ENCODE measurements at regions not wholly inside any gene's neighbourhood (a gene's known extent, or its start where the extent isn't known, plus 50 kb on each side); places are given as distances from the start of the nearest gene placed in this dataset.

DNA sequence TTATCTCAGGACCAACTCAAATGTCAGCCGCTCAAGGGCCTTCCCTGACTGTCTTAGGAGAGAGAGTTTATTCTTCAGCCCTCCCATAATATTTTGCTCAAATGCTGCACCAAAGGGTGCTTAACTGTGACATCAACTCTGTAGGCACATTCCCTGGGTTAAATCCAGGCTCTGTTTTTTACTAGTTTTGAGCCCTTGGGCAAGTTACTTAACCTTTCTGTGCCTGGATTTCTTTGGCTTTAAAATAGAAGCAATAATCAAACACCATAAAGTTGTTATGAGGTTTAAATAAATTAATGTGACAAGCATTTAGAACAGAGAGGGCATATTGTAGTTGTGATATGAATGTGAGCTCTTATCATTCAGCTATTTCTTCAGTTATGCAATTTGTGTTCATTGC is 54.2 kb upstream of the LIMCH1 start:
- ATAC-seq: no peak
- TF ChIP-seq ISL1 (CRISPR knock-in tag; IDR thresholded peaks at IDR 0.05) (no peak), ARNTL (CRISPR knock-in tag; IDR thresholded peaks at IDR 0.05; ENCODE audit: borderline replicate concordance, low read depth) (no peak), BACH2 (CRISPR knock-in tag; IDR thresholded peaks at IDR 0.05; ENCODE audit: borderline replicate concordance) (no peak), GLIS3 (CRISPR knock-in tag; IDR thresholded peaks at IDR 0.05) (no peak), ZNF70 (CRISPR knock-in tag; IDR thresholded peaks at IDR 0.05) (no peak), ZNF565 (CRISPR knock-in tag; conservative IDR thresholded peaks at IDR 0.05; ENCODE audit: low read depth) (no peak), ESRRG (CRISPR knock-in tag; IDR thresholded peaks at IDR 0.05) (no peak), OSR1 (CRISPR knock-in tag; IDR thresholded peaks at IDR 0.05) (no peak), TOX (CRISPR knock-in tag; IDR thresholded peaks at IDR 0.05; ENCODE audit: borderline replicate concordance) (no peak), RARB (CRISPR knock-in tag; IDR thresholded peaks at IDR 0.05) (no peak), ZFP30 (CRISPR knock-in tag; IDR thresholded peaks at IDR 0.05) (no peak)
- TF ChIP-seq, protein P1, sequence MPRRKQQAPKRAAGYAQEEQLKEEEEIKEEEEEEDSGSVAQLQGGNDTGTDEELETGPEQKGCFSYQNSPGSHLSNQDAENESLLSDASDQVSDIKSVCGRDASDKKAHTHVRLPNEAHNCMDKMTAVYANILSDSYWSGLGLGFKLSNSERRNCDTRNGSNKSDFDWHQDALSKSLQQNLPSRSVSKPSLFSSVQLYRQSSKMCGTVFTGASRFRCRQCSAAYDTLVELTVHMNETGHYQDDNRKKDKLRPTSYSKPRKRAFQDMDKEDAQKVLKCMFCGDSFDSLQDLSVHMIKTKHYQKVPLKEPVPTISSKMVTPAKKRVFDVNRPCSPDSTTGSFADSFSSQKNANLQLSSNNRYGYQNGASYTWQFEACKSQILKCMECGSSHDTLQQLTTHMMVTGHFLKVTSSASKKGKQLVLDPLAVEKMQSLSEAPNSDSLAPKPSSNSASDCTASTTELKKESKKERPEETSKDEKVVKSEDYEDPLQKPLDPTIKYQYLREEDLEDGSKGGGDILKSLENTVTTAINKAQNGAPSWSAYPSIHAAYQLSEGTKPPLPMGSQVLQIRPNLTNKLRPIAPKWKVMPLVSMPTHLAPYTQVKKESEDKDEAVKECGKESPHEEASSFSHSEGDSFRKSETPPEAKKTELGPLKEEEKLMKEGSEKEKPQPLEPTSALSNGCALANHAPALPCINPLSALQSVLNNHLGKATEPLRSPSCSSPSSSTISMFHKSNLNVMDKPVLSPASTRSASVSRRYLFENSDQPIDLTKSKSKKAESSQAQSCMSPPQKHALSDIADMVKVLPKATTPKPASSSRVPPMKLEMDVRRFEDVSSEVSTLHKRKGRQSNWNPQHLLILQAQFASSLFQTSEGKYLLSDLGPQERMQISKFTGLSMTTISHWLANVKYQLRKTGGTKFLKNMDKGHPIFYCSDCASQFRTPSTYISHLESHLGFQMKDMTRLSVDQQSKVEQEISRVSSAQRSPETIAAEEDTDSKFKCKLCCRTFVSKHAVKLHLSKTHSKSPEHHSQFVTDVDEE (CRISPR knock-in tag; IDR thresholded peaks at IDR 0.05): no peak
- TF ChIP-seq, protein P2, sequence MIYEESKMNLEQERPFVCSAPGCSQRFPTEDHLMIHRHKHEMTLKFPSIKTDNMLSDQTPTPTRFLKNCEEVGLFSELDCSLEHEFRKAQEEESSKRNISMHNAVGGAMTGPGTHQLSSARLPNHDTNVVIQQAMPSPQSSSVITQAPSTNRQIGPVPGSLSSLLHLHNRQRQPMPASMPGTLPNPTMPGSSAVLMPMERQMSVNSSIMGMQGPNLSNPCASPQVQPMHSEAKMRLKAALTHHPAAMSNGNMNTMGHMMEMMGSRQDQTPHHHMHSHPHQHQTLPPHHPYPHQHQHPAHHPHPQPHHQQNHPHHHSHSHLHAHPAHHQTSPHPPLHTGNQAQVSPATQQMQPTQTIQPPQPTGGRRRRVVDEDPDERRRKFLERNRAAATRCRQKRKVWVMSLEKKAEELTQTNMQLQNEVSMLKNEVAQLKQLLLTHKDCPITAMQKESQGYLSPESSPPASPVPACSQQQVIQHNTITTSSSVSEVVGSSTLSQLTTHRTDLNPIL (CRISPR knock-in tag; IDR thresholded peaks at IDR 0.05; ENCODE audit: low read depth): no peak
- TF ChIP-seq, protein P3, sequence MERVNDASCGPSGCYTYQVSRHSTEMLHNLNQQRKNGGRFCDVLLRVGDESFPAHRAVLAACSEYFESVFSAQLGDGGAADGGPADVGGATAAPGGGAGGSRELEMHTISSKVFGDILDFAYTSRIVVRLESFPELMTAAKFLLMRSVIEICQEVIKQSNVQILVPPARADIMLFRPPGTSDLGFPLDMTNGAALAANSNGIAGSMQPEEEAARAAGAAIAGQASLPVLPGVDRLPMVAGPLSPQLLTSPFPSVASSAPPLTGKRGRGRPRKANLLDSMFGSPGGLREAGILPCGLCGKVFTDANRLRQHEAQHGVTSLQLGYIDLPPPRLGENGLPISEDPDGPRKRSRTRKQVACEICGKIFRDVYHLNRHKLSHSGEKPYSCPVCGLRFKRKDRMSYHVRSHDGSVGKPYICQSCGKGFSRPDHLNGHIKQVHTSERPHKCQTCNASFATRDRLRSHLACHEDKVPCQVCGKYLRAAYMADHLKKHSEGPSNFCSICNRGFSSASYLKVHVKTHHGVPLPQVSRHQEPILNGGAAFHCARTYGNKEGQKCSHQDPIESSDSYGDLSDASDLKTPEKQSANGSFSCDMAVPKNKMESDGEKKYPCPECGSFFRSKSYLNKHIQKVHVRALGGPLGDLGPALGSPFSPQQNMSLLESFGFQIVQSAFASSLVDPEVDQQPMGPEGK (CRISPR knock-in tag; IDR thresholded peaks at IDR 0.05; ENCODE audit: borderline replicate concordance): no peak

DNA sequence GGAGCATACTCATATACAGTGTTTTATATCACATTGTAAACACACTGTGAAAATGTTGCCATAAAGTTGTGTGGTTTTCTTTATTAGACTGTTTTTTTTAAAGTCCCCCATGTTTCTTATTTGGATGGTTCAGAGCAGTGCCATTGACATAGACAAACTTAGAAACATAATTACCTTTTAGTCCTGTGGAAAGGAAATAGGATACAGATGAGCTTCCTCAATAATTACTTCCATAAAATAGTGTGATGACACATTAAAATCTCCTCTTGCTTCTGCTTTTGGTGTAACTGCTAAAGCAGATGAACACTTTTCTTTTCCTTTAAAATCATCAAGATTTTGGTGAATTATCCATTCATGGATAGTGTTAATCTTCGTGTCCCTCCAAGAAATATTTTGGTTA is 52.9 kb upstream of the LIMCH1 start:
- ATAC-seq: no peak
- TF ChIP-seq, protein P4, sequence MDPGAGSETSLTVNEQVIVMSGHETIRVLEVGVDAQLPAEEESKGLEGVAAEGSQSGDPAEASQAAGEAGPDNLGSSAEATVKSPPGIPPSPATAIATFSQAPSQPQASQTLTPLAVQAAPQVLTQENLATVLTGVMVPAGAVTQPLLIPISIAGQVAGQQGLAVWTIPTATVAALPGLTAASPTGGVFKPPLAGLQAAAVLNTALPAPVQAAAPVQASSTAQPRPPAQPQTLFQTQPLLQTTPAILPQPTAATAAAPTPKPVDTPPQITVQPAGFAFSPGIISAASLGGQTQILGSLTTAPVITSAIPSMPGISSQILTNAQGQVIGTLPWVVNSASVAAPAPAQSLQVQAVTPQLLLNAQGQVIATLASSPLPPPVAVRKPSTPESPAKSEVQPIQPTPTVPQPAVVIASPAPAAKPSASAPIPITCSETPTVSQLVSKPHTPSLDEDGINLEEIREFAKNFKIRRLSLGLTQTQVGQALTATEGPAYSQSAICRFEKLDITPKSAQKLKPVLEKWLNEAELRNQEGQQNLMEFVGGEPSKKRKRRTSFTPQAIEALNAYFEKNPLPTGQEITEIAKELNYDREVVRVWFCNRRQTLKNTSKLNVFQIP (CRISPR knock-in tag; IDR thresholded peaks at IDR 0.05; ENCODE audit: borderline replicate concordance, low read depth): no peak
- TF ChIP-seq, protein P1 (CRISPR knock-in tag; IDR thresholded peaks at IDR 0.05): no peak
- TF ChIP-seq TOX (CRISPR knock-in tag; IDR thresholded peaks at IDR 0.05; ENCODE audit: borderline replicate concordance): no peak
- no peak for TF ChIP-seq TCF4 (CRISPR knock-in tag; IDR thresholded peaks at IDR 0.05; ENCODE audit: borderline replicate concordance)
- TF ChIP-seq, protein P2 (CRISPR knock-in tag; IDR thresholded peaks at IDR 0.05; ENCODE audit: low read depth): no peak
- no peak for TF ChIP-seq ZFP30 (CRISPR knock-in tag; IDR thresholded peaks at IDR 0.05)
- no peak for TF ChIP-seq BACH2 (CRISPR knock-in tag; IDR thresholded peaks at IDR 0.05; ENCODE audit: borderline replicate concordance)
- TF ChIP-seq CSDC2 (CRISPR knock-in tag; IDR thresholded peaks at IDR 0.05): no peak
